CD14-positive monocyte (primary cell): ENCODE measurements at regions not wholly inside any gene's neighbourhood (a gene's known extent, or its start where the extent isn't known, plus 50 kb on each side); places are given as distances from the start of the nearest gene placed in this dataset.

Experiments
- DNase-seq, 3 donors: peaks; one replicate each; pipeline ENCODE4 v3.0.0-alpha.2; 2011 to 2022
- H2AFZ ChIP-seq: 2 replicates; pipeline ENCODE4 v1.6.0; 2012; ENCODE audit warnings: mild to moderate bottlenecking, low read depth, low read length, inconsistent platforms; ENCODE audit not compliant: insufficient read depth, poor library complexity, severe bottlenecking
- H3K27ac ChIP-seq, 2 donors: 1 replicate in 1 of 2; 2 replicates in 1 of 2; pipeline ENCODE4 v1.5.1; 2012 to 2013; ENCODE audit warnings: low read length in 2 of 2, control low read depth in 1 of 2, inconsistent platforms in 1 of 2, low read depth in 1 of 2, mild to moderate bottlenecking in 1 of 2
- H3K27me3 ChIP-seq, 2 donors: one replicate each; pipeline versions ENCODE4 v1.6.0 to v1.6.1; 2011 to 2013; ENCODE audit warnings: low read length in 2 of 2; ENCODE audit not compliant: control insufficient read depth in 2 of 2, insufficient read depth in 2 of 2
- H3K36me3 ChIP-seq, 2 donors: replicated peaks in 1 of 2; 1 replicate in 1 of 2; 2 replicates in 1 of 2; pipeline versions ENCODE4 v1.5.1 to v1.6.1; 2012 to 2013; ENCODE audit warnings: low read length in 2 of 2, control low read depth in 1 of 2, inconsistent platforms in 1 of 2, mild to moderate bottlenecking in 1 of 2; ENCODE audit not compliant: insufficient read depth in 2 of 2, control insufficient read depth in 1 of 2
- H3K4me1 ChIP-seq, 2 donors: 1 replicate in 1 of 2; 2 replicates in 1 of 2; pipeline versions ENCODE4 v1.5.1 to v1.6.1; 2012 to 2013; ENCODE audit warnings: low read length in 2 of 2, control low read depth in 1 of 2, inconsistent platforms in 1 of 2, mild to moderate bottlenecking in 1 of 2, moderate library complexity in 1 of 2; ENCODE audit not compliant: insufficient read depth in 2 of 2, control insufficient read depth in 1 of 2
- H3K4me2 ChIP-seq: replicated peaks from 2 replicates; pipeline ENCODE3; 2012; ENCODE audit warnings: low read length, moderate library complexity, mild to moderate bottlenecking; ENCODE audit not compliant: poor library complexity, severe bottlenecking; ENCODE audit errors: extremely low read depth
- H3K4me3 ChIP-seq, 3 experiments: fragments of 200-600 bp in 1 of 3; sonication (generic) in 1 of 3; replicated peaks in 1 of 3; 1 replicate in 2 of 3; 2 replicates in 1 of 3; pipeline ENCODE4 v1.5.1; 2011 to 2013; ENCODE audit warnings: low read length in 3 of 3, mild to moderate bottlenecking in 3 of 3, control low read depth in 2 of 3, low read depth in 2 of 3, inconsistent platforms in 1 of 3, moderate library complexity in 1 of 3
- H3K79me2 ChIP-seq: 2 replicates; pipeline ENCODE4 v1.6.0; 2012; ENCODE audit warnings: mild to moderate bottlenecking, control low read depth, inconsistent platforms, low read length, moderate library complexity; ENCODE audit not compliant: insufficient read depth
- H3K9ac ChIP-seq: 2 replicates; pipeline ENCODE4 v1.6.0; 2017; ENCODE audit warnings: low read length, mild to moderate bottlenecking; ENCODE audit not compliant: insufficient read depth, poor library complexity, severe bottlenecking
- H3K9me3 ChIP-seq, 2 donors: replicated peaks in 1 of 2; 1 replicate in 1 of 2; 2 replicates in 1 of 2; pipeline versions ENCODE4 v1.5.1 to v1.6.1; 2012 to 2013; ENCODE audit warnings: low read length in 2 of 2, control low read depth in 1 of 2; ENCODE audit not compliant: control insufficient read depth in 1 of 2, insufficient read depth in 1 of 2
- H4K20me1 ChIP-seq: 2 replicates; pipeline ENCODE4 v1.6.0; 2012; ENCODE audit warnings: mild to moderate bottlenecking, low read length, control low read depth, moderate library complexity; ENCODE audit not compliant: insufficient read depth
- H3K27ac Mint-ChIP-seq, 7 donors: one replicate each; pipeline ENCODE4 v1.8.0; 2020; ENCODE audit warnings: mild to moderate bottlenecking in 7 of 7, mixed read lengths in 7 of 7, moderate library complexity in 6 of 7, inconsistent platforms in 2 of 7
- H3K27me3 Mint-ChIP-seq, 3 donors: one replicate each; pipeline ENCODE4 v1.8.0; 2021 to 2022; ENCODE audit warnings: low read depth in 3 of 3, mild to moderate bottlenecking in 3 of 3, mixed read lengths in 3 of 3, moderate library complexity in 3 of 3, inconsistent platforms in 1 of 3
- H3K36me3 Mint-ChIP-seq, 2 donors: one replicate each; pipeline ENCODE4 v1.8.0; 2020; ENCODE audit warnings: mixed read lengths in 2 of 2, inconsistent platforms in 1 of 2, mild to moderate bottlenecking in 1 of 2
- H3K4me1 Mint-ChIP-seq: one replicate; pipeline ENCODE4 v1.8.0; 2020; ENCODE audit warnings: mild to moderate bottlenecking, mixed read lengths
- H3K4me3 Mint-ChIP-seq, 2 donors: one replicate each; pipeline ENCODE4 v1.8.0; 2020; ENCODE audit warnings: mild to moderate bottlenecking in 2 of 2, mixed read lengths in 2 of 2, moderate library complexity in 1 of 2
- H3K9me3 Mint-ChIP-seq, 7 donors: one replicate each; pipeline ENCODE4 v1.8.0; 2020 to 2022; ENCODE audit warnings: mixed read lengths in 7 of 7, mild to moderate bottlenecking in 6 of 7, moderate library complexity in 6 of 7, inconsistent platforms in 2 of 7
- WGBS: methylation state at CpG from one replicate; pipeline ENCODE4 v1.1.5; 2013; ENCODE audit warnings: missing lambda C conversion rate; ENCODE audit not compliant: insufficient coverage; 5-methylcytosine and 5-hydroxymethylcytosine counted together
- intact Hi-C, 2 donors: fragments of 100-400 bp; cut with micrococcal nuclease; formaldehyde crosslinking; loops; one replicate each; pipeline versions ENCODE4 v1.15.0 to v1.15.1; 2023
- TF ChIP-seq, protein P1 (sequence below): fragments of 200-600 bp; IDR thresholded peaks from one replicate; pipeline ENCODE4 v1.8.0; 2022; ENCODE audit warnings: antibody characterized with exemption, mild to moderate bottlenecking

GRCh38 chr11:105538588-105538987 lies 71.3 kb upstream of the GRIA4 start:
- no peaks in the 10 kb centered on the region for H3K79me2 ChIP-seq
- 92% methylated on average over 3 of the region's 3 CpGs for WGBS
- intact Hi-C loops = no loop called here
- no peaks in the 10 kb centered on the region for H3K36me3 ChIP-seq
- H3K27ac ChIP-seq = no peak overlapping the region
- H3K9ac ChIP-seq = no peak overlapping the region
- TF ChIP-seq, protein P1, sequence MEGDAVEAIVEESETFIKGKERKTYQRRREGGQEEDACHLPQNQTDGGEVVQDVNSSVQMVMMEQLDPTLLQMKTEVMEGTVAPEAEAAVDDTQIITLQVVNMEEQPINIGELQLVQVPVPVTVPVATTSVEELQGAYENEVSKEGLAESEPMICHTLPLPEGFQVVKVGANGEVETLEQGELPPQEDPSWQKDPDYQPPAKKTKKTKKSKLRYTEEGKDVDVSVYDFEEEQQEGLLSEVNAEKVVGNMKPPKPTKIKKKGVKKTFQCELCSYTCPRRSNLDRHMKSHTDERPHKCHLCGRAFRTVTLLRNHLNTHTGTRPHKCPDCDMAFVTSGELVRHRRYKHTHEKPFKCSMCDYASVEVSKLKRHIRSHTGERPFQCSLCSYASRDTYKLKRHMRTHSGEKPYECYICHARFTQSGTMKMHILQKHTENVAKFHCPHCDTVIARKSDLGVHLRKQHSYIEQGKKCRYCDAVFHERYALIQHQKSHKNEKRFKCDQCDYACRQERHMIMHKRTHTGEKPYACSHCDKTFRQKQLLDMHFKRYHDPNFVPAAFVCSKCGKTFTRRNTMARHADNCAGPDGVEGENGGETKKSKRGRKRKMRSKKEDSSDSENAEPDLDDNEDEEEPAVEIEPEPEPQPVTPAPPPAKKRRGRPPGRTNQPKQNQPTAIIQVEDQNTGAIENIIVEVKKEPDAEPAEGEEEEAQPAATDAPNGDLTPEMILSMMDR = no peak
- no peaks in the 10 kb centered on the region for H3K27me3 ChIP-seq
- H3K27me3 Mint-ChIP-seq = no peaks in the 10 kb centered on the region
- H3K4me1 Mint-ChIP-seq = no peaks in the 10 kb centered on the region
- H3K4me3 ChIP-seq = no peak overlapping the region
- no peaks in the 10 kb centered on the region for H3K4me1 ChIP-seq
- no peak overlapping the region for H2AFZ ChIP-seq
- no peak overlapping the region for H3K4me2 ChIP-seq
- H3K4me3 Mint-ChIP-seq = no peak overlapping the region
- no peaks in the 10 kb centered on the region for H3K36me3 Mint-ChIP-seq
- no peaks in the 10 kb centered on the region for H4K20me1 ChIP-seq
- H3K27ac Mint-ChIP-seq = no peak overlapping the region
- peaks cover 0 to 5% (median 0%) of the 10 kb centered on the region in 7 donors for H3K9me3 Mint-ChIP-seq
- DNase-seq = no peak
- H3K9me3 ChIP-seq = no peaks in the 10 kb centered on the region

DNA sequence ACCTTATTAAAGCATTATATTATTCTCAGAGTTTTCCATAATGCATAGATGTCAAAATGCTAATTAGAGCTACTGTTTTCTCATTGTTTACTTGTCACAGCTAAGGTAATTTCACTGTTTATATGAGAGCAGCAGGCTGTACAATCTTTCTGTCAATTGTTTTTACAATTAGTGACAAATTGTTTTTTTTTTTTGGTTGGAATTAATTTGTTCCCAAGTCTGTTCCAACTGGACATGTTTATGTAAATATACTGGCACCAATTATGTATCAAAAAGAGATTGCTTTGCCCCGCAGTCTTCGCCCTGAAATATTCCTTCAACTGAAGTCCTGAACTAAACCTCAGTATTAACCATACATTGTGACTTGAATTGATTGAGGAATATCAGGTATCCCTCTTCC lies 72.3 kb upstream of the GRIA4 start:
- H2AFZ ChIP-seq = no peak overlapping the region

More for the DNA sequence above, 72.3 kb upstream of the GRIA4 start:
- H3K27me3 Mint-ChIP-seq = no peaks in the 10 kb centered on the region
- no peak overlapping the region for H3K4me3 ChIP-seq
- H3K27me3 ChIP-seq = no peaks in the 10 kb centered on the region
- no peak for DNase-seq
- peaks cover 0 to 3% (median 2%) of the 10 kb centered on the region in 7 donors for H3K9me3 Mint-ChIP-seq
- H3K79me2 ChIP-seq = no peaks in the 10 kb centered on the region
- TF ChIP-seq, protein P1 = no peak
- H3K36me3 Mint-ChIP-seq = no peaks in the 10 kb centered on the region
- H4K20me1 ChIP-seq = no peaks in the 10 kb centered on the region
- H3K9ac ChIP-seq = no peak overlapping the region
- no peak overlapping the region for H3K27ac ChIP-seq
- H3K36me3 ChIP-seq = no peaks in the 10 kb centered on the region
- H3K9me3 ChIP-seq = no peaks in the 10 kb centered on the region
- H3K4me1 ChIP-seq = no peaks in the 10 kb centered on the region
- H3K4me2 ChIP-seq = no peak overlapping the region
- H3K4me3 Mint-ChIP-seq = no peak overlapping the region
- H3K4me1 Mint-ChIP-seq = no peaks in the 10 kb centered on the region
- no CpG with 5 or more reads among the region's 2 CpGs for whole genome bisulfite sequencing
- no peak overlapping the region for H3K27ac Mint-ChIP-seq
- intact Hi-C loops = no loop called here
